ENCODE measurements at regions not wholly inside any gene's neighbourhood (a gene's known extent, or its start where the extent isn't known, plus 50 kb on each side); places are given as distances from the start of the nearest gene placed in this dataset.
"Not testable (repeated sequence)": the region's sequence is repeated elsewhere in the genome, so short reads cannot be mapped to it uniquely, and the experiment has no call there.

DNA sequence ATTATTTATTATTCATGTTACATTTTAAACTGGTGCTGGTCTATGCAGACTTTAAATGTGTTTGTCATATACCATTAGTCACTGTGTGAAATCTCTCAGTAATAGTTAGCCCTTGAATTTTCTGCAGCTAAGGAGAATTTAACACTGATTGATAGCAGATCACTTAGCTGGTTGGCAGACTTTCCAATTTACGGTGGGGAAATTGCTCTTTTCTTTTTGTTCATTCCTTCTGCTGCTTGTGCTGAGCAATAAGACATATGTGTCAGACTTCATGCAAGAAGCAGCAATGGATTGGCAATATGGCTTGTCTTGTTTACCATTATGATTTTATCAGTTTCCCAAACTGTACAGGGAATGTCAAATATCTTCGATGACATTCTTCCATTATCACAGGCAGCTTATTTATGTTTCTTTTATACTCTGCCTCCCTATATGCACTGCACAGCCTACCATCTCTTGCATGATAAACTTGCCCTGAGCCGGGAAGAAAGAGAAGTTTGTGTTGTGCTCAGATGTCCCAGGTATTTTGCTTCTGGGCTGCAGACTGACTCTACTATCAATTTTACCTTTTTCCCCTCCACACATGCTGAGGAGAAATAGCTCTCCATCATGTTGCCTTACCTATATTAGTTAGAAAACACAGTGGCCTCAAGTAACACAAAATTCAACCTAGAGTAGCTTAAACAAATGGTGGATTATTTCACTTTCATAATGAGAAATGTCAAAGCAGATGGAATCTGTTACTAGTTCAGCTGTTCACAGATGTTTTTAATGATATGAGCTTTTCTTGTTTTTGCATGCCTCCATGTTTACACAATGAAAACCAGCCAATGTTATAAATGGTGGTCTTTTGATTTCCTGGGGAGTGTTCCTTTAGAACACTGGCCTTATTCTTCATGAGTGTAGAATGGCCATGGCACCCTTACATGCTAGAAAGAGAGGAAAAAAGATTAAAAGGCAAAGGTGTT lies 968.1 kb upstream of the GOT2 start:
- no peak for DNase-seq (ENCODE audit: low spot score)

GRCh38 chr16:59699786-59700185 lies 965.7 kb upstream of the GOT2 start:
- no peak for DNase-seq (ENCODE audit: low spot score)

DNA sequence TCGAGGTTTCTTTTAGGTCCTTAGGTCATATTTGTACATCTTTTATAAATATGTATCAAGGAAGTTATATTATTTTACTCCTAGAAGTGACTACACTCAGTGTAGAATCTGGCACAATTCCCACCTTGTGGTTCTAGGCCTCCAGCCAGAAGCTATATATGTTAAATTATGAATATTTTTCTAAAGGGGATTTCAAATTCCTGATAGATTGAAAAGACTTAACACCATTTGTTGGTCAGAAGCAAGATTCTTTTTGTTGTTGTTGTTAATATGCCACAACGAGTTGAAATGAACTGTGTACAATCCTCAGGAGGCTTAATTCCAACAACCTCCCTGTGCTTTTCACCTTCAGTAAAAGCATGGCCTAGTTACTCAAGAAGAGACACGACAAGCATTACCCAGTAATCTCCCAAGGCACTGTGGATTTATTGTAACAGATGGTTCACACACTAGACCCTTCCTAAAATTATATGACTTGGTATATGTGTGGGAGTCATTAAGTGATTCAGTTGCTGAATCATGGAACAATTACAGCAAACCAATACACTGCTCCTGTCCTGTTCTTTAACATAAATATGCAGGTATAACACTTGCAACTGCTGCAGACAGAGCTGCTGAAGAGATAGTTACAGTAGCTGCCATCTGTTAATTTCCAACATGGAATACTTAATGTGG lies 964.4 kb upstream of the GOT2 start:
- no peak for DNase-seq (ENCODE audit: low spot score)

GRCh38 chr16:59697761-59698160 lies 963.6 kb upstream of the GOT2 start:
- no peak for DNase-seq (ENCODE audit: low spot score)

GRCh38 chr16:59697236-59697635 lies 963.1 kb upstream of the GOT2 start:
- no peak for DNase-seq (ENCODE audit: low spot score)

DNA sequence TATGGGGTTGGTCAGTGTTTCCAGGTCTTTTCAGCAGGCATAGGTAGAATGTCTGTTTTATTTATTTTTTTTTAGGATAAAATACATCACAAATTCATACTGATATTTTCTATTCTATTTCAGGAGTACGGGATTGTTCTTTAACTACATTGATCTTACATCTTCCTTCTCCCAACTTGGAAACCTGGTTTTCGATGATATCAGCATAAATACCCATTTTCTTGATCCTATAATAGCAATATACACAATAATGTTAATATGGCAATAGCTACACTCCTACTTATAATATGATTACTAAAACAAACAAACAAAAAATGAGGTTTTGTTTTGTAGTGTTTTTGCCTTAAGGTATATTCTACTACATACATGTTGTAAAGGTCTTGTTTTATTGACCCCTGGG lies 962.4 kb upstream of the GOT2 start:
- DNase-seq (ENCODE audit: low spot score), result no peak

DNA sequence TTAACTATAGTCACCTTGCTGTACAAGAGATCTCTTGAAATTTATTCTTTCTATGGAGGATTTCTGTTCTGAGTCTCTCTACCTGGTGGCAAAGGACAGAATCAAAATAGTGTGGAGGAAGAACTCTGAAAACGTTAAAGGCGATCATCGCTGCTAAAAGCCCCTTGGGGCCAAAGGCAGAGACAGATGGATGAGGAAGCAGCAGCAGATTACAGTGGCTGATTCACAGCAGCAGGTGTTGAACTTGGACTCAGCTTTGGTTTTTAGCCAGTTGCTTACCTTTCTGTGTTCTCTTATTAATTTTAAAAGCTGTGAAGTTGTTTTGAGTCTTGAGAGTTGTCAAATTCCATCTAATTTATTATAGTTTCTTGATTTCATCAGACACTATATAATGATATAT lies 956.1 kb upstream of the GOT2 start:
- DNase-seq (ENCODE audit: low spot score), result no peak

DNA sequence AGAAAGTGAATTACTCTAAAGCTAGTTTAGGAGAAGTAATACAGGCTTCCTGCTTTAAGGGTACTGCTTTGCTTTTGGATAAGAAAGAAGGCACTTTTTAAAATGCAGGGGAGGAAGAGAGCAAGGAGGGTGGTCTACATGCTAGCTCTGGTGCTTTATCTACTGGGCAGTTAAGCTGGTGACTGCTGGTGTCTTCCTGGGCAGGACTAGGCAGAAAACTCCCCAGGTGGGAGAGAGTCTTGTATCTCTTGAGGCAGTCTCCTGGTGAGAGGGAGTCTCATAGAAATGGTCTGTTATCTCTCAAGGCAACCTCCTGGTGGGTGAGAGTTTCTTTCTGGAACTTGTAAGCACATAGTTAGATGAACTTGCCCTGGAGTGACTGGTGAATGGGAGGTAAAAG lies 953.9 kb upstream of the GOT2 start:
- DNase-seq (ENCODE audit: low spot score), result no peak

GRCh38 chr16:59686405-59686804 lies 952.3 kb upstream of the GOT2 start:
- DNase-seq (ENCODE audit: low spot score), result no peak

DNA sequence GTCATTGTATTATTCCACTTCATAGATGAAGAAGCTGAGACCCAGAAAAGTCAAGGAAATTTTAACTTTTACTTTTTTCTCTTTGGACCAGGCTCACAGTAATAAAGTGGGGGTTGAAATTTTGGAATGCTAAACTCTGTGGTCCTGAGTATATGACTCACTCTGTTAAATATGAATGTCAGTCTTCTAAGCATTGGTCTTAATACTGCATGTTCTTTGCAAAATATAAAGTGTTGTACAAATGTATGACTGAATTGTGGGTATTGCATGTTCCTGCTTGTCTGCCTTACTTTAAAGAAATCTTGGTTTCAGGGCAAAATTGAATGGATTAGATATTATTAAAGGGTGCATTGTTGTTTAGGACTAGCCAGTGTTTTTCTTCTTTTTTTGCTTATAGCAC lies 950.8 kb upstream of the GOT2 start:
- DNase-seq (ENCODE audit: low spot score), result no peak

- no peak for DNase-seq (ENCODE audit: low spot score)
These were observed 949.6 kb upstream of the GOT2 start for GRCh38 chr16:59683709-59684108.

DNA sequence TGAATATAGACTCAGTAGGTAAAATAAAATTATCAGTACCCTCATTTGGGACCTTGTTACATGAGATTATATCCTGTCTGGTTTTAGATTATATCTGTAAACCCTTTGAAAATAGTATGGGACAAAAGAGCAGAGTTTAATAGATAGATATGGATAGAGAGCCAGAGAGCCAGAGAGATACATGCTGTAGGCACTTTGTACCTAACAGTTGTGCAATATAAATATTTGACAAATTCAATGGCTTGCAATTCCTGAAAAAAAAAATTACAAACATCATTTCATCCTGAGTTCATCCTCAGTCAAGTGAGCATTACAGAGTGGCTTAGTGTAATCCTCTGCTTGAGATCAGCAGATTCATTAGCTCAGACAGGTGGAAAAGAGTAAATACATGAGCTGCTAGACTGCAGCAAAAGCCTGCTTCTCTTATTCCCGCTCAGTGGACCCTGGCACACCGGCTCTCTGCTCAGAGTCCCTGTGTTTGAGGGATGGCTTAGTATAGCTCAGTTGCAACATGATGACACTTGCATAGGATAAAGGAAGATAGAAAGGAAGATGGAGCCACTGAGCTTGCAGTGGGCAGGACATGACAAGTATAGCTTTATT lies 931.6 kb upstream of the GOT2 start:
- no peak for DNase-seq (ENCODE audit: low spot score)

- DNase-seq (ENCODE audit: low spot score), result no peak
These were observed 924.5 kb upstream of the GOT2 start for GRCh38 chr16:59658572-59658971.

DNA sequence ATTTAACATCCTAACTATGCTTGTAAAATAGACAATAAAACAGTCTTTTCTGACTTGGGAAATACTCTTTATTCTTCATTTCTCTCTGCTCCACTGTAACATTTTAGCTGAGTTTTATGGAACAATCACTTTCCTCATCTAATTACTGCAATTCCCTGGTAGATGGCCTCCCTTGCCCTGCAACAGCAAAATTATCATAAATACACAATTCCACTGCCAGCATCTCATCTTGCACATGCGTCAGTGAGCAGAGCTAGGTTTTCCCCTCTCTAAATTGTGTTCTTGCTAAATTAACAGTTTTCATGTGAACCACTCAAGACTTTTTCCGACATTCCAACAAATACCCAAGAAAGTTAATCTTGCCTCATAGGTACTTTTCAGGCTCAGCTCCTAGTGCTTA lies 920.9 kb upstream of the GOT2 start:
- no peak for DNase-seq (ENCODE audit: low spot score)

GRCh38 chr16:59654455-59654854 lies 920.3 kb upstream of the GOT2 start:
- DNase-seq (ENCODE audit: low spot score), result no peak

DNA sequence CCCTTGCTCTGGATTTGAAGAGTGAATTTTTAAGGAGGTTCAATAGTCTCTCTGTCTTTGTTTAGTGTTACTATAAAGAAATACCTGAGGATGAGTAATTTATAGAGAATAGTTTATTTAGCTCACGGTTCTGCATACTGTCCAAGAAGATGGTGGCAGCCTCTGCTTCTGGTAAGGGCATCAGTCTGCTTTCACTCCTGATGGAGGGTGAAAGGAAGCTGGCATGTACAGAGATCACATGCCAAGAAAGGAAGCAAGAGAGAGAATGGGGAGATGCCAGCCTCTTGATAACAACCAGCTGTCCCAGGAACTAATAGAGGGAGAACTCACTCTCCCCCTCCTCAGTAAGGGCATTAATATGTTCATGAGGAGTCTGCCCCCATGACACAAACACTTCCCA lies 917.5 kb upstream of the GOT2 start:
- no peak for DNase-seq (ENCODE audit: low spot score)

GRCh38 chr16:59645194-59645593 lies 911.1 kb upstream of the GOT2 start:
- DNase-seq (ENCODE audit: low spot score), result no peak

DNA sequence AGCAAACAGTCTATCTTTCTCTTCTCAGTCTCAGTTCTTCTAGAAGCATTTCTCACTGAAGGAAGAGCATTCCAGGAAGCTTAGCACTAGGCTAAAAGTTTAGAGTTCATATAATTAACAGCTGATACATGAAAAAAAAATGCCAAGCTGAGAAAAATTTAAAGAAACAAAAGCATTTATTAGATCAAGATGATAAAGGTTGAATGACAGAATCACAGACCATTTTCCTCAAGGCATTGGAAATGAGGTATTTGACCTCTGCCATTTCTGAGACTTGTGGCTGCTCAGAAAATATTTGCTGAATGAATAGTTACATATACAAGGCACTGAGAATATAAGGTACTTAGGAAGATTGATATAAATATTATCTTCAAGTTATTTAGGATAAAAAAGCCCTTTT lies 901.6 kb upstream of the GOT2 start:
- no peak for DNase-seq (ENCODE audit: low spot score)

GRCh38 chr16:59634951-59635350 lies 900.8 kb upstream of the GOT2 start:
- DNase-seq (ENCODE audit: low spot score), result no peak

GRCh38 chr16:59634004-59634579 lies 900.0 kb upstream of the GOT2 start:
- no peak for DNase-seq (ENCODE audit: low spot score)

GRCh38 chr16:59632276-59632855 lies 898.2 kb upstream of the GOT2 start:
- DNase-seq (ENCODE audit: low spot score), result no peak

- DNase-seq (ENCODE audit: low spot score), result not testable (repeated sequence)
These were observed 890.3 kb upstream of the GOT2 start for GRCh38 chr16:59624381-59624780.
